ENCODE measurements at regions not wholly inside any gene's neighbourhood (a gene's known extent, or its start where the extent isn't known, plus 50 kb on each side); places are given as distances from the start of the nearest gene placed in this dataset.
"Not testable (repeated sequence)": the region's sequence is repeated elsewhere in the genome, so short reads cannot be mapped to it uniquely, and the experiment has no call there.

DNA sequence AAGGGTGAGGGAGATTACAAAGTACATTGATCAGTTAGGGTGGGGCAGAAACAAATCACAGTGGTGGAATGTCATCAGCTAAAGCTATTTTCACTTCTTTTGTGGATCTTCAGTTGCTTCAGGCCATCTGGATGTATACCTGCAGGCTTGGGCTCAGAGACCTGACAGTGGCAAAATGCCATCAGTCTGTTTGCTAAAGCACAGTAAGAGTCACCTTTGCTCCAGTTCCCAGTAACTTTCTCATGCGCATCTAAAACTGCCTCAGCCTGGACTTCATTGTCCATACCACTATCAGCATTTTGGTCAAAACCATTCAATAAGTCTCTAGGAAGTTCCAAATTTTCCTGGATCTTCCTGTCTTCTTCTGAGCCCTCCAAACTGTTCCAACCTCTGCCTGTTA, 113.2 kb downstream of the DTWD1 start:
- not testable (repeated sequence) for TF ChIP-seq CTCF, EP300, POLR2A (IDR thresholded peaks at IDR 0.05)
